Myocyte (in vitro differentiated cells): ENCODE measurements at regions not wholly inside any gene's neighbourhood (a gene's known extent, or its start where the extent isn't known, plus 50 kb on each side); places are given as distances from the start of the nearest gene placed in this dataset.

Source experiments
- DNase-seq: peaks from one replicate; pipeline ENCODE4 v3.0.0-alpha.2; 2012; ENCODE audit warnings: low read depth

DNA sequence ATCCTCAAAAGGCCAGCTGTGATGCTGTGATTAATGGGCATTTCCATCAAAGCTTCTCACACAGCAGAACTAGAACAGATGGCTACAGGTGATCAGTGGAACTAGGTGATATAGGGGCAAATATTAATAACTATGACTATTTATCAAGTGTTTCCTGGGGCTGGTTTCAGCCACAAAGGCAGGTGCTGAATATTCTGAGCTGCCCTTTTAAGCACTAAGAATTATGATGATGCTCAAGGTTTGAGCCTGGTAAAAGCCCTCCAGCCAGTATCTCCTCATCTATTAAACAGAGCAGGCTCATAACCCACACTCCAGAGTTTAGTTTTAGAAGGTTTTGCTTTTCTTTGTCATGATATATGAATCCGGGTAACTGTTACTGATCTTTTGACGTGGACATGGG, 129.5 kb upstream of the ACP3 start:
- no peak for DNase-seq

DNA sequence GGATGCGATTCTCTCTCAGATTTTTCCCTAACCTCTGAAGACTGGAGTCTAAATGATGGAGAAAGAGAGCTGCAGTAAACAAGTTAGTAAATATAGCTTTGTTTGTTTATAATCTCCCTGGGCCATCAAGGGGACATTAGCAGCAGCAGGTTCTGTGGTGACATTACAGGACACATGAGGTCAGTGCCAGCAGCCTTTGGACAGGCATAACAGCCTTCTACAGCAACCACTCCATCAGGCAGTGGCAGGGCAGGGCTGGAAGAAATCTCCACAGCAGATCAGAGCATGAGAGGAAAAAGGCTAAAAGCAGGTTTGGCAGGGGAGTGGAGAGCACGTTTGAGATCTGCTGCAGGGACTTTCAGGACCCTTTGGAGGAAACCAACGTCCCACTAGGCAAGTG, 127.6 kb upstream of the ACP3 start:
- DNase-seq: peak; percentile 13

DNA sequence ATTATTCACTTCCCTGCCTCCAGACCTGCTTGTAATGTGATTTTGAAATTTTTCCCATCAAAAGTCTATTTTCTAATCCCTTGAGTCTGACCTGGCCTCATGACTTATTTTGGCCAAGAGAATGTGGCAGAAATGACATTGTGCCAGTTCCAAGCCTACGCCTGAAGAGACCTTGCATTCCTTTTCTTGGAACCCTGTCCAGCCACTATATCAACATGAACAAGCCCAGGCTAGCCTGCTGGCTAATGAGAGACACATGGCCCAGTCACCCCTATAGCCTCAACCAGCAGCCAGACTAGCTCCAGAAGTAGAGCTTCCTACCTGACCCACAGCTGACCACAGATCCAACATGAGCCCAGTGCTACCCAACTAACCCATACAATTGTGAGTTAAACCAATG, 121.1 kb upstream of the ACP3 start:
- DNase-seq: no peak

DNA sequence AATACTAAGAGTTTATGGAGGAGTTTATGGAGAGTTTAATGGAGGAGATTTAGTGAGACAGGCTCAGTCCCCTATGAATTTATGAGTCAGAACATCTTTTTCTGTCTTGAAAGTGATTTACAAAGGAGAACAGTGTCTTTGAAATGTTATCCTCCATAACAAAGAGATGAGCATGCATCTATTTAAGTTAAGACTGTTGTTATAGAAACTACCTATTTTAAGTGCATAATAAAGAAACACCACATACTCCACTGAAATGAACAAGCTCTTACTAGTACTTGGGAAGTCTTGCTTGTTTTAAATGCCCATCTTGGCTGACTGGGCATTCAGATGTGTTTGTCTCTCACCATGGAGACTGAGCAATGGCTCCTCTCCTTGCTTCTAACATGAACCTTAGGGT, 118.7 kb upstream of the ACP3 start:
- no peak for DNase-seq

DNA sequence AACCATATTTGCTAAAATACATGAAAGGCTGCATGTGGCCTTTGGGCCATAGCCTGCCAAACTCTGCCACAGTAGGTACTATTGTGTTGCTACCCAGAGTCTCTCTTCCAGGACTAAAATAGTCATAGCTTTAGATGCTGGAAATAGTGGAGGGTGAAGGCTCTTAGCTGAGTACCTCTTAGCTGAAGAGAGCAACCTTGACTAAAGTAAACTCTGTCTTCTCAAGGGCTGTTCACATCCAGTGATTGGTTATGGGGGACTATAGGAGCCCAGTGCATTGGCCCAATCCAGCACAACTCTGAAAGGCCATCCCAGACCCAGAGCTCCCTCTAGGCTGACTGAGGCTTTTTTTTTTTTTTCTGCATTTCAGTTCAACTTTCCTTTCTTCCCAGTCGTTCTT, 117.8 kb upstream of the ACP3 start:
- DNase-seq: no peak

DNA sequence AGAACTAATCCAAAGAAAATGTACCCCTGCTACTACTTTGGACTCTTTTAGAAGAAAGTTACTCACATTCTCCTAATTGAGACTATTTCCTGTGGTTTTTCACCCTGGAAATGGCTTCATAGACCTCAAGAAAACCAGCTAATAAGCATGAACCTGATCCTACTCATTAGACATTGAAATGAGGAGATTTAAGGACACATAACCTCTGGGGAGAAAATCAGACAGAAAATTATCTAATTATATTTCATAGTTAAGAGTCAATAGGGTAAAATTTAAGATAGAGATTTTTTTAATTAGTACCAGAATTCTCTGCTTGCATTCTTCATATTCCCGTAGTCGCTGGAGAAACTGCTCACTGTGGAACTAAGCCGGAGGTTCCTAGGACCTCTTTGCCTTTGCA, 114.6 kb upstream of the ACP3 start:
- no peak for DNase-seq

DNA sequence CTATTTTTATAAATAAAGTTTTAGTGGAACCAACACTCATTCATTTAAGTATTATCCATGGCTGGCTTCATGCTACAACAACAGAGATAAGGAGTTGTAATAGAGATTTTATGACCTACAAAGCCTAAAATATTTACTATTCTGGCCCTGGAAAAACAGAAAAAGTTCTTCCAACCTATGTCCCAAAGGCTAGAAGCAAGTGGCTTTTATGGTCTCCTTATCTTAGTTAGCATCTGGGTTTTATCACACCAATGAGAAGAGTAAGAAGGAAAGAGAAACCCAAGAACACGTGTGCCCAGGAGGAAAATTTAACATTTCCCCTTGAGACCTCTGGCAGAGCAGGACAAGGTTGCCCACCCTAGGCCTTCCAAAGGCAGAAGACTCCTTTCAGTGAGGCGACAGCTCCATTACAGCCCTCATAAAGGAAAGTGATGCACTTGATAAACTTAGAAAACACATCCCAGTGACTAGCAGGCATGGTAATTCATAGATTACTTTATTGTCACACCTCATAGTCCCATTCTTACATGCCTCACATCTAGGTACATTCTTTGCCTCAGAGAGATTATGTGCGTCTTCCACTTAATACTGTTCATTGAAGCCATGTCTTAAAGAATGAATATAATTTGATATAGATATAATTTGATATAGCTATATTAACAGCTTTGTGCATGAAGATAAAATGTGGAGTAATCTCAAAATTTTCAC, 113.2 kb upstream of the ACP3 start:
- no peak for DNase-seq

DNA sequence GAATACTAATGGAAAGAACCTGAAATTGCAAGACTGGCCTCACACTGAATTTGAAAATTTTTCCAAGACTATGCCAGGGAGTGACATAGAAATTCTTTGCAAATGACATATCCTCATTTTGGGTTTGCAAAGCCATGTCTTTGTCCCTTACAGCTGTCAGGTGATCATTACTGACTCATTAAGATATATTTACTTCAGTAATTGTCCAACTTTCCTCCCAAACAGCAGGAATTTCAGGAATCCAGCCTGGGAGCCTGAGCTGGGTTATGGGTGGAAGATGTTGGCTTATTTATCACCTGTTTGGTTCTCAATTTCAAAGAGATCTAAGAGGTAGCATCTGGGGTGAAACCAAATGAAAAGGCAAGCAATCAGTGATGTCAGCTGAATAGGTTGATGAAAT, 111.6 kb upstream of the ACP3 start:
- peak; percentile 42 for DNase-seq

DNA sequence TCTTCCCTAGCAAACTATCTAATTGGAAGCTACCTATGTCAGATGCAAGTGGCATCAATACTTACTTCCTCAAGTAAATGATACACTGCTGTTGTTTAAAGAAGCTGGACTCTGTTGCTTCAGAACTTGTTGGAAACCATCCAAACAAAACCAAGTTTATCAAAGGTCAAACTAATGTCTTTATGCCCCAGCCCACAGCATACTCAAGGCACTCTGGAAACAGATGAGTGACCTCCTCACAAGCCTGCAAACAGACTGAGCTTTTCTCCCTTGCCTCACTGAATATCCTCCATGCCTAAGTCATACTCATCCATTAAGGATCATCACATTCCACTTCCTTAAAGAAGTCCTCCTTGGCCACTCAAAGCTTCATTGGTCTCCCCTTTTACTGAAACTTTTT, 107.4 kb upstream of the ACP3 start:
- no peak for DNase-seq

DNA sequence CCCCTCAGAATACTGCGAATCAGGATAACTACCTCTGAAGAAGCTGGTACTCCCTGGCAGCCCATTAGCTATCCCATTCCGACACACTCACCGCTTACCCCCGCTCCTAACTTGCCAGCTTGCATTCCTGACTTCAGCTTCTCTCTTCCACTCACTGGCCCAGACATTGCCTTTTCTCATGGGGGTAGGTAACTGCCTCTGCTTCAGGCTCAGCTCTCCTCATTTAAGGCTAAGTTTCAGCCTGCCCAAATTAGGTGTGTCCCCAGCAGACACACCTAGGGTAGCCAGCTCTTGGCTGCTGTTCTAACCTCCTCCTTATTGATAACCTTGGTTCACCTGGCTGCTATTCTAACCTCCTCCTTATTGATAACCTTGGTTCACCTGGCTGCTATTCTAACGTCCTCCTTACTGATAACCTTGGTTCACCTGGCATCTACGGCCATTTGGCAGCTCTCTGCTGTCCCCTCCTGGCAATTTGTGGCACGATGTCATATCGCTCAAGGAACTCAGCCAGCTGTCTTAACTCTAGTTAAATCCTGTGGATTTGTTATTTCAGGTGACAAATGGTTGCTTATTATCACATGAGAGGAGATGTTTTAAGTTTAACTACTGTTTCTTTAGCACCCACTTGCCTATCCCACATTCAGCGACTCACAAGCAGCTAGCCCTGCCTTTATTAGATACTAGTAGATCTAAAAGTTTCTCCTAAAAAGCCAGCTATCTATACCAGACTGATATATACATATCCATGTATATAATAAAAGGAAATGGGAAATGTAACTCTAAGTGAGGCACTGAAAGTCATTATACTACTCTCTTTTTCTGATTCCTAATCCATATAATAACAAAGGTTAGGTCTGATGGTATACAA, 106.5 kb upstream of the ACP3 start:
- no peak for DNase-seq

DNA sequence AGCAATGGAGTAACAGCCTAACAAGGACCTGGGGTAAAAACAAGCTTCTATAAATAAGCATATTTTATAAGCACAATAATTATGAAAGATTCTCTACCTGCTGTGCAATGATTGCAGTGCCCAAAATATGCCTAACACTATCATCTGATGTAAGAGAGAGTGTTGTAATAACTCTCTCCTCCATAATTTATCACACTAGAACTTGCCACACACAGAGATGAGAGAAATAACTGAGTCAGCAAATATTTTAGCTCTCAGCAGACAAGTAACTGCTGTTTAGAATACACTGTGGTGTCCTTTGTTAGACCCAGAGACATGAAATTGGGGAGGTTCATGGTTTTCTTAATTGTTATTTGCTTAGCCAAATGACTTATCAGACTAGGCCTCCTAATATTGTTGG, 105.3 kb upstream of the ACP3 start:
- DNase-seq: no peak

DNA sequence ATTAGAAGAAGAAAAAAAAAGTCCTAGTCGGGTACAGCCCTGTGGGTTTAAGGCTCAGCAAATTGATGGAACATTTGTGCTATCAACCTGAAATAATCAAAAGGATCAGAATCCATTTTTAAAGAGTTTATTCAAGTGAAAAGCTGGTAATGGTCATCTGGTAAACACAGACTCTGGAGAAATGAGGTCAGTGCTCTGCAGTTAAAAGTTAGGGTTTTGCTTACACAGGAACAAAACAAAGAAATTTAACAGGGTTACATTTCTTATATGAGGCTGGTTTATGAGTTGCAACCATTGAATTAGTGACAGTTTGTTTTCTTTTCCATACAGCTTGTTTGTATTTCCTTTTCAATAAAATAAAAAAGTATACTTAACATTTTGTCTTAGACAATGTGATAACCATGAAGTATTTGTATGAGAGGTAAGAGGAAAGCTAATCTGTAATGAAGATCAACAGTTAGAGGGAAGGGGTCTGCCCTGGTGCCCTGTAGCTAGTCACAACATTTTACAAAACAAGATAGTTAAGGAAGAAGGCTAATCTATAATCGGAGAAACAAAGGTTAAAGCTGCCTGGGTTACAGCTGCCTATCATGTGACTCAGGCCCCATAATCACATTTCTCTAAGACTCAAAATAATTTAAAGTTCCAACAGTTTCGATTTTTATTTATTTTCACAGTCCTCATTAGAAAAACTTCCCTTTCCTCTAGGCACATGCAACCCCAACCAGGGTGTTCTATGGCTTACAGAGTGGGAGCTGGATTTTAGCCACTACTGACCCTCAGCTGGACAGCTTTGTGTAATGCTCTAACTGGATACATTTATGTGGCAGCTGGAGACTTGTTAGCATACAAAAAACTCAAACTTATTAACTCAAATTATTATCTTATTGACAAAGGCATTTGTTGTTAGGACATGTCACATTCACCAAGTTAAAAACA, 98.1 kb upstream of the ACP3 start:
- no peak for DNase-seq

DNA sequence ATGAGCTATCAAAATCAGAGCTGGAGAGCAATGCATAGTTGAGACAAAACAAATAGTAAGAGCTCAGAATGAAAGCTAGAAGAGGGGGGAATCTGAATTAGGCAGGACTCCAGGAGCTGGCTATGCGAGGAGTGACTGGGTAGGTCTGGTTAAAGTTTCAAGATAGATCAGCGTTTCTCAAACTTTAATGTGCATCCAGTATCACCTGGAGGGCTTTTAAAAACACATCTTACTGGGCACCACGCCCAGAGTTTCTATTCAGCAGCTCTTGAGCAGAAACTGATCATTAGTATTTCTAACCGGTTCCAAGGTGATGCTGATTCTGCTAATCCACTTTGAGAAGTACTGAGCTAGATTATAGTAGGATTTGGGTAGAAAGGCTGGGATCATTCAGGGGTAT, 96.2 kb upstream of the ACP3 start:
- no peak for DNase-seq

DNA sequence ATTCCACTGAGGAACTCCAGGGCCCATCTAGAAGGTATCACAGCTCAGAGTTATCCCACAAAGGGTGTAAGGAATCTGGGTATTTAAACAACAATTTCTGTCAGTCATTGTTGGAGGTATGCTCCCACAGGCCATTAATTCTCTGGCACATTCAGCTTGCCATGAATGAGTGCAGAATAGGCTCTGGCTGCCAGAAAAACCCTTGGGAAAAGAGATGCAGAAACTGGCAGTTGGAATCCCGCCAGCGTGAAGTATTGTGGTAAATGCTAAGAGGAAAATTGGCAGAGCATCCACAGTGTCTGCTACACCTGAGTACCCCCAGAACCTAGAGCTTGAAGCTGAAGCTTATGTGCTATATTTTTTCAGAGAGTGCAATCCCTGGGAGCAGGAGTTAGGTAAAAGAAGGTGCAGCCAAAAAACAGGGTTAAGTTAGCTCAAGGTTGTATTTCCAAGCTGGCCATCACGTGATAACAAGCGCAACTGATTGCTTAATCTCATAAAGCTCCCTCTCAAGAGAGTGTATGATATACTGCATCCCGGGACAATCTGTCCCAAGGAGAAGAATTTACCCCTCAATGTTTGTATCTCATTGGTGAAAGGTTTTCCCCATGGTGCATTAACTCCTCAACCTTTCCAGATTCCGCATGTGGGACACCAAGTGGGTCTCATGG, 94.2 kb upstream of the ACP3 start:
- DNase-seq: peak; percentile 9

DNA sequence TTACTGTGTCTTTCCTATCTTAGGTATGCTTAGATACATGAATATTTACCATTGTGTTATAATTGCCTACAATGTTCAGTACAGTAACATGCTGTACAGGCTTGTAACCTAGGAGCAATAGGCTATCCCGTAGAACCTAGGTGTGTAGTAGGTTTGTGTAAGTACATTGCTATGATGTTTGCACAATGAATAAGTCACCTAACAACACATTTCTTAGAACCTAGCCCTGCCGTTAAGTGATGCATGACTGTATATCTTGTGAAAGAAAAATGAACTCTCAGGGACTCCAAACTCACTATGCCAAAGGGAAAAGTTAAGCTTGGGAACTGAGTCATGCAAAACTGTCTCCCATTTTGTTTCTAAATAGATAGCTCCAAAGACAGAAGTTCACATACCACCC, 91.5 kb upstream of the ACP3 start:
- DNase-seq: no peak

DNA sequence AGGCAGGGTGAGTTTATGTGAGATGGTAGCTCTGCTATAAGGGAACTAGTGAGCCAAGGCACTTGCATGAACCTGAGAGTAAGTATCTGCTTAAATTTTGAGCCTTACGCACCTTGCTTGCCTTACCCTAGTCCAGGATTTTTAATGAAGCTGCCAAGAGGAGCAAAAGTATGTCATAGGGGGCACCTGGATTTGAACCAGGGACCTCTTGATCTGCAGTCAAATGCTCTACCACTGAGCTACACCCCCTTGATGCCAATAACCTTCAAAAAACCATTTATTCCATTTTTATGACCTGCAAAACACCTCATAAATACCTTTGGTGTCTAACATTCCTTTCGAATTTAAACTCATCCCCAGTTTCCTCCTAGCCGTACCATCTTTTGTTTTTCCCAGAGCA, 88.3 kb upstream of the ACP3 start:
- DNase-seq: no peak

DNA sequence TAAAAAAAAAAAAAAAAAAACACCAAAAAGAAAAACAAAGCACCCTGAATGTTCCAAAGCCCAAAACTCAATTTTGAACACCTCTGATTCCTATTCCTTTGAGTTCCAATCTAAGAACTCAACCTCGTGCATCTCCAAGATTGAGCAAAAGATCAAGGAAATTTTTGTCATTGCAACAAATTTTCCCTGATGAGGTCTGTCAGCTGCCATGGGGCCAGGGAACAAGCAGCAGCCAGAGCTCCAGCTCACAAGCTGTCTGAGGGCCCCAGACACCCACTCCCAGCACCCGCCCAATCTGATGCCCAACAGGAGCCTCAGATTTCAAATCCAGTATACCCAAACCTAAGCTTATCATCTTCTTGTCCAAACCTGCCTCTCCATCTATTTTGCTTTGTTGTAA, 87.6 kb upstream of the ACP3 start:
- DNase-seq: no peak

DNA sequence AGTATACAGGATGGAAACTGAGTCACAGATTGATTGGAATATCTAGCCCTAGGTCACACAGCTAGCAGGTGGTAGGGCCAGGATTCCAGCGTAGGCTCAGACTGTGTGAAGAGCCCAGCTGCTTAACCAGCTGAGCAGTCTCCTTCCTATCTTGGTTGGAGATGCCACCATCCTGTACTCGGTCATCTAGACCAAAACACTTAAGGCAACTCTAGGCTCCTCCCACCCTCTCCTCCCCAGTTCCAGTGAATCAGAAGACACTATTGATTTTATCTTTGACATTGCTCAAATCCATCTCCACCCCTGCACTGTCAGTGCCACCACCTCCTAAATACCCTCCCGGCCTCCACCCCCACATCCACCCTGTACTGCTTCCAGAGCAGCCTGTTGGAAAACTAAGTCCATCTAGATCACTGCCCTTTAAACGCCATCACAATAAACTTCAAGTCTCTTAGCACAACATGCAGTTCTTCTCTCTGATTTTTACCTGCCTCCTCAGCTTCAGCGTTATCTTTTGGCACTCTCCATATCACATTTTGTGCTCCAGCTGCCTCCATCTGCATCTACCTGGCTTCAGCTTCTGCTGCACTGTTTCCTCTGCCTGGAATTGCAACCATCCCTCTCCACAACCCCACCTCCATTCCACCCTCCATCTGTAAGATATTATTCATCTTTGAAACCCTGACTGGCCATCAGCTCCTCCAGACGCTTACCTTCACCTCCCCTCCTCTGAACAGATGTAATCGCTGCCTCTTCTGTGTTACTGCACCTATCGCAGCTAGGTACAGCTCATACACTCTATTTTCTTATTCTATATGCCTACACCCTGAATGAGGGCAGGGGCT, 86.8 kb upstream of the ACP3 start:
- DNase-seq: no peak

DNA sequence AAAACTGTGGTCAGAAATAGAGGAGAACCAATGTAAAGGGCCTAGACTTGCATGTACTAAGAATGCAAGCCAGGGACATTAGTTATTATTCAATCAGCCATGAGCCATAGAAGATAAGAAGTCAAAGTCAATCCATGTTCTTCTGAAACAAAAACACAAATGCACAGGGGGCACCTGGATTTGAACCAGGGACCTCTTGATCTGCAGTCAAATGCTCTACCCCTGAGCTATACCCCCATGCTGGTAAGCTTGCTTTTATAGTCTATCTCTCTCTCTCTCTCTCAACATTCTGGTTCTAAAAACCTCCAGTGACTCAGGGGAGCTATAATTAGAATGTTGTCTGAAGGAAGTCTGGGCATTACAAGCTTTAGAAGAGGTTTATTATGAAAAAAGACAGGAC, 85.6 kb upstream of the ACP3 start:
- peak; percentile 79 for DNase-seq

DNA sequence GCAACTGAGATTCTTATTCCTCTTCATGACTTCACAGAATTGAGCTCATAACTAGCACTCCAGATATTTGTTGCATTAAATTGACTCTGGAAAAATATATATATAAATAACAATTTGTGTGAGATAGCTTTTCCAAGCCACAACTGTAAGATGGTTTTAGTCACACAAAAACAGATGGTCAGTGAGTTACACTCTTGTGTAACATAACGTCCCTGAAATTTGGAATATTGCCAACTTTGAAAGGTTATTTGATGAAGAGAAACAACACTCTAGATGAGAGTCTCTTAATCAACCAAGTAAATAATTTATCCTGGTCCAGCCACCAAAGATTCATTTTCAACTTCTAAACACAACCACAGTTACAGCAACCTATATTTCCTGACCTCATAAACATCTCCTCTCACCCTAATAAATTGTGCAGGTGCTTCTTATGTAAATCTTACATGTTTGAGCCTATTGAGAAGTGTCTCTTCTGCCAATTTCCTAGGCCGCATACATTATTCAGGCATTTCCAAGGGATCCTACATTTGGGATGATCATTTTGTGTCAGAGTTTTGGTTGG, 84.9 kb upstream of the ACP3 start:
- DNase-seq: no peak
